Ascending aorta (tissue), 2 donors: ENCODE measurements at regions not wholly inside any gene's neighbourhood (a gene's known extent, or its start where the extent isn't known, plus 50 kb on each side); places are given as distances from the start of the nearest gene placed in this dataset.

Source experiments
- DNase-seq, 2 donors: peaks; one replicate each; pipeline ENCODE4 v3.0.0-alpha.2; 2019; ENCODE audit warnings: low spot score in 2 of 2
- H3K27ac ChIP-seq, 2 donors: fragments of 200-600 bp; sonication (generic); one replicate each; pipeline ENCODE4 v1.5.1; 2016 to 2017; ENCODE audit warnings: mild to moderate bottlenecking in 1 of 2
- H3K27me3 ChIP-seq: fragments of 200-600 bp; sonication (generic); one replicate; pipeline ENCODE4 v1.5.1; 2017
- H3K36me3 ChIP-seq, 2 donors: fragments of 200-600 bp; sonication (generic); one replicate each; pipeline ENCODE4 v1.5.1; 2016
- H3K4me1 ChIP-seq, 2 donors: fragments of 200-600 bp; sonication (generic); one replicate each; pipeline ENCODE4 v1.5.1; 2016 to 2017; ENCODE audit warnings: mild to moderate bottlenecking in 1 of 2
- H3K4me3 ChIP-seq, 2 donors: fragments of 200-600 bp; sonication (generic); one replicate each; pipeline ENCODE4 v1.5.1; 2016 to 2017; ENCODE audit warnings: mild to moderate bottlenecking in 1 of 2
- H3K9me3 ChIP-seq, 2 donors: fragments of 200-600 bp; sonication (generic); one replicate each; pipeline ENCODE4 v1.5.1; 2016
- CTCF ChIP-seq, 3 experiments: fragments of 200-600 bp in 2 of 3; fragments of 450-650 bp in 1 of 3; sonication (generic) in 2 of 3; IDR thresholded peaks; one replicate each; pipeline ENCODE4 v1.5.1; 2016 to 2019; ENCODE audit warnings: antibody characterized with exemption in 3 of 3, mild to moderate bottlenecking in 1 of 3, moderate library complexity in 1 of 3
- intact Hi-C: fragments of 100-400 bp; cut with DNase I; formaldehyde crosslinking; loops from one replicate; pipeline ENCODE4 v1.15.1; 2023

DNA sequence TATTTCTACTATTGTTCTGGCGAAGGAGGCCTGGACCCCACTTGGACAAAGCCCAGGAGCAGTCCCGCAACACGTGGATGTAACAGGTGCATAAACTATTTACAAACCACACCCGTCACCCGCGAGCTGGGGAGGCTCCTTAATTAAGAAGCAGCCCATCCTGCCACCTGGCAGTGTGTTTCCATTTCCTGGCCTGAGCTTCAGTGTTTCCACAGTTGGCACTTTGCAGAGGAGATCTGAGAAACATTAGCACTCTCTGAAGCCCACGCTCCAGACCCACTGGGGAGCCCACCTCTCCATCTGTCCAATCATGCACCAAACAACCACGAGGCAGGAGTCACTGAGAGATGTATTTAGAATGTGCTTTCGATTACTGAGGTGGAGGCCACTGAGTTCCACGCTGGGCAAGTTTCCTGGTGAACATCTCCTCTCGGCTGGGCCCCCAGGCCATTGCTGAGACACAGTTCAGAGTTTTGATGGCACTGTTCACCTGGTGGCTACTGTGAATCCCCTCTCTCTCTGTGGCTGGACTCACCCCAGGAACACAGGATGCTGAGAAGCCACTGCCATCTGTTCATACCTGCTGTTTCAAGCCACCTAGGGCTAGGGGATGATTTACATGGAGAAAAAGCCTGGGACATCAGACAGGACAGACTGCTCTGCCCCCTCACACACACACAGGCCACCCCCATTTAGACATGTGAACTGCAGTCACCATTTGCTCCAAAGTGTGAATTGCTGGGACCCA lies 129.1 kb downstream of the AIPL1 start:
- no peak for TF ChIP-seq CTCF (IDR thresholded peaks at IDR 0.05)
- no peak overlapping the region for H3K27ac ChIP-seq
- DNase-seq = no peak
- H3K9me3 ChIP-seq = no peaks in the 10 kb centered on the region
- no peak overlapping the region for H3K4me3 ChIP-seq
- H3K36me3 ChIP-seq = no peaks in the 10 kb centered on the region
- no peaks in the 10 kb centered on the region for H3K27me3 ChIP-seq
- intact Hi-C loops = no loop called here
- no peaks in the 10 kb centered on the region for H3K4me1 ChIP-seq

DNA sequence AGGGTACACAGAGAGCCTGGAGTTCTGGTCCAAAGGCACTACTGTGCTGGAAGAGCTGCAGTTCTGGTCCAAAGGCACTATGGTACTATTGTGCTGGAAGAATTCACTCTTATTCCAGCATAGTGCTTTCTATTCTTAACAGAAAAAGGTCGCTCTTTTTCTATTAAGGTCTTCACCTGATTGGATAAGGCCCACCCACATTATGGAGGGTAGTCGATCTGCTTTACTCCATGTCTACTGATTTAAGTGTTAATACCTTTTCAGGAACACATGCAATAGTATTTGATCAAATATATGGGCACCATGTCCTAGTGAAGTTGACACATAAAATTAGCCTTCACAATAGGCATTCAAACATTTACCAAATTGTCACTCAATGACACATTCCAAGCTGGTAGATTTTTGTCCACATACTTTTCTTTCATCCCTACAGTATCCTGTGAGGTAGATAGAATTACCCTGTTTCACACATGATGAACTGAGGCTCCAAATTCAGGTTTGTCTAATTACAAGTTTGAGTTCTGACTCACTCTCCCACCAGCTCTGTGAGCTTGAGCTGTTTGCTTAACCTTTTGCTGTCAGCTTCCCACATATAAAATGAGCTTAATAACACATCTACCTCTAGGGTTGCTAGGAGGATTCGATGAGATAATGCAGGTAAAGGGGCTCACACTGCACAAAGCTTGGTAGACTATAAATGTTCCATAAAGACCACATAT lies 129.9 kb downstream of the AIPL1 start:
- Histone ChIP-seq H3K36me3 (no peaks in the 10 kb centered on the region), H3K4me3 (no peak overlapping the region), H3K27me3 (no peaks in the 10 kb centered on the region), H3K4me1 (no peaks in the 10 kb centered on the region), H3K9me3 (no peaks in the 10 kb centered on the region), H3K27ac (no peak overlapping the region)
- intact Hi-C loops = no loop called here
- TF ChIP-seq CTCF (IDR thresholded peaks at IDR 0.05) = no peak
- no peak for DNase-seq

- no peaks in the 10 kb centered on the region for H3K4me1 ChIP-seq
- intact Hi-C loops = no loop called here
- no peak for TF ChIP-seq CTCF (IDR thresholded peaks at IDR 0.05)
- H3K9me3 ChIP-seq = no peaks in the 10 kb centered on the region
- no peak for DNase-seq
- no peaks in the 10 kb centered on the region for H3K36me3 ChIP-seq
- H3K27me3 ChIP-seq = no peaks in the 10 kb centered on the region
- no peak overlapping the region for H3K27ac ChIP-seq
- no peak overlapping the region for H3K4me3 ChIP-seq
Measured at GRCh38 chr17:6303664-6304063, 131.3 kb downstream of the AIPL1 start.

DNA sequence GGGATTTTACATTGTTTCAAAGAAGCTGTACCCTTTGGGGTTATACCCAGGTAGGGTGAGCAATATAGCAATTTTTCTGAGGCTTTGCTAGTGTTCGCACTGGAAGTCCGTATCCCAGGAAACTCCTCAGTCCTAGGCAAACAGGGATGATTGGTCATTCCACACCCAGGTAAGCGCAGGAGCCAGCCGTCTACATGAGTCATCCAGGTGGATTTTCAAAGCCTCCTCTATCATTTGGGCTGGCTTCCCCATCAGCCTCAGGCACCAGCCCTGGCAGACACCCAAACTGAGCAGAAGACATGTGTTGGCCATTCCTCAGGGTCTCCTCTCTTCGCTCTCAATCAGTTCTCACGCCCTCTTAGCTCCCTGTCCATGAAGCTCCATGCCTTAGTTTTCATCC lies 135.6 kb downstream of the AIPL1 start:
- Histone ChIP-seq H3K27ac (no peak overlapping the region), H3K4me1 (no peaks in the 10 kb centered on the region), H3K9me3 (no peaks in the 10 kb centered on the region), H3K27me3 (no peaks in the 10 kb centered on the region), H3K36me3 (no peaks in the 10 kb centered on the region), H3K4me3 (no peak overlapping the region)
- intact Hi-C loops = no loop called here
- DNase-seq = no peak
- TF ChIP-seq CTCF (IDR thresholded peaks at IDR 0.05) = no peak

GRCh38 chr17:6297960-6298359 lies 137.0 kb downstream of the AIPL1 start:
- no peak overlapping the region for H3K4me3 ChIP-seq
- H3K27ac ChIP-seq = no peak overlapping the region
- no peaks in the 10 kb centered on the region for H3K36me3 ChIP-seq
- intact Hi-C loops = no loop called here
- no peak for DNase-seq
- TF ChIP-seq CTCF (IDR thresholded peaks at IDR 0.05) = no peak
- no peaks in the 10 kb centered on the region for H3K27me3 ChIP-seq
- H3K4me1 ChIP-seq = no peaks in the 10 kb centered on the region
- H3K9me3 ChIP-seq = no peaks in the 10 kb centered on the region
